Mononuclear cell (primary cell): ENCODE measurements at regions not wholly inside any gene's neighbourhood (a gene's known extent, or its start where the extent isn't known, plus 50 kb on each side); places are given as distances from the start of the nearest gene placed in this dataset.

Experiments
- H3K27me3 ChIP-seq: 2 replicates; pipeline ENCODE4 v1.6.0; 2011; ENCODE audit warnings: low read length, control low read depth; ENCODE audit not compliant: insufficient read depth
- H3K4me1 ChIP-seq: 2 replicates; pipeline ENCODE4 v1.5.1; 2011; ENCODE audit warnings: mild to moderate bottlenecking, low read length, control low read depth; ENCODE audit not compliant: insufficient read depth
- H3K4me3 ChIP-seq: 2 replicates; pipeline ENCODE4 v1.5.1; 2011; ENCODE audit warnings: mild to moderate bottlenecking, low read length, moderate library complexity
- H3K9me3 ChIP-seq: 2 replicates; pipeline ENCODE4 v1.5.1; 2011; ENCODE audit warnings: low read depth, mild to moderate bottlenecking, control low read depth, low read length

- H3K4me1 ChIP-seq: no peaks in the 10 kb centered on the region
- H3K4me3 ChIP-seq: no peak overlapping the region
- H3K9me3 ChIP-seq: no peaks in the 10 kb centered on the region
- H3K27me3 ChIP-seq: no peaks in the 10 kb centered on the region
Observed at GRCh38 chr15:94080989-94081605, 150.3 kb upstream of the MCTP2 start.

GRCh38 chr15:94080416-94080815 is 150.9 kb upstream of the MCTP2 start:
- Histone ChIP-seq H3K4me1 (no peaks in the 10 kb centered on the region), H3K9me3 (no peaks in the 10 kb centered on the region), H3K27me3 (no peaks in the 10 kb centered on the region), H3K4me3 (no peak overlapping the region)

GRCh38 chr15:94079968-94080367 is 151.4 kb upstream of the MCTP2 start:
- Histone ChIP-seq H3K4me1 (no peaks in the 10 kb centered on the region), H3K9me3 (no peaks in the 10 kb centered on the region), H3K27me3 (no peaks in the 10 kb centered on the region), H3K4me3 (no peak overlapping the region)

GRCh38 chr15:94079459-94079858 is 151.9 kb upstream of the MCTP2 start:
- H3K27me3 ChIP-seq: no peaks in the 10 kb centered on the region
- no peaks in the 10 kb centered on the region for H3K9me3 ChIP-seq
- H3K4me3 ChIP-seq: no peak overlapping the region
- no peaks in the 10 kb centered on the region for H3K4me1 ChIP-seq

DNA sequence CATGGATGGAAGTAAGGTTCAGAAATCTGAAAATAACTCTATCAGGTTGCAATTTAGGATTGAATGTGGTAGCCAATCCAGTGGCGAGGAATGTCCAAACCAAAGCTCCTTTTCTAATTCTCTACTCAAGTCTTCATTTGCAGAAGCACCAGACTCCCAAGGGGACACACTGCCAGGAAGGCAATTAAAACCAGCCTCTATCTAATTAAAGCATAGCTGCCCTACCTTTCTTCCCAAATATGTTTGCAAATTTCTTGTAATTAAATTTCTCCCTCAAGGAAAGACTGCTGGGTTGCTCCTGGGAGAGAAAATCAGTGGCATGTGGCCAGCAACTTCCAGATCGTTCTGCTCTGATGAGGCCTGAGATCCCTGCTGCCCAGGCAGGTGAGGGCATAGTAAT is 153.4 kb upstream of the MCTP2 start:
- no peaks in the 10 kb centered on the region for H3K4me1 ChIP-seq
- no peak overlapping the region for H3K4me3 ChIP-seq
- no peaks in the 10 kb centered on the region for H3K27me3 ChIP-seq
- no peaks in the 10 kb centered on the region for H3K9me3 ChIP-seq

GRCh38 chr15:94075349-94075748 is 156.0 kb upstream of the MCTP2 start:
- Histone ChIP-seq H3K27me3 (no peaks in the 10 kb centered on the region), H3K4me1 (no peaks in the 10 kb centered on the region), H3K9me3 (no peaks in the 10 kb centered on the region), H3K4me3 (no peak overlapping the region)

- Histone ChIP-seq H3K9me3 (no peaks in the 10 kb centered on the region), H3K4me1 (no peaks in the 10 kb centered on the region), H3K27me3 (no peaks in the 10 kb centered on the region), H3K4me3 (no peak overlapping the region)
Observed at GRCh38 chr15:94070356-94071295, 160.7 kb upstream of the MCTP2 start.

GRCh38 chr15:94069844-94070243 is 161.5 kb upstream of the MCTP2 start:
- Histone ChIP-seq H3K9me3 (no peaks in the 10 kb centered on the region), H3K27me3 (no peaks in the 10 kb centered on the region), H3K4me3 (no peak overlapping the region), H3K4me1 (no peaks in the 10 kb centered on the region)

GRCh38 chr15:94066811-94067210 is 164.6 kb upstream of the MCTP2 start:
- Histone ChIP-seq H3K9me3 (no peaks in the 10 kb centered on the region), H3K4me3 (no peak overlapping the region), H3K27me3 (no peaks in the 10 kb centered on the region), H3K4me1 (no peaks in the 10 kb centered on the region)

DNA sequence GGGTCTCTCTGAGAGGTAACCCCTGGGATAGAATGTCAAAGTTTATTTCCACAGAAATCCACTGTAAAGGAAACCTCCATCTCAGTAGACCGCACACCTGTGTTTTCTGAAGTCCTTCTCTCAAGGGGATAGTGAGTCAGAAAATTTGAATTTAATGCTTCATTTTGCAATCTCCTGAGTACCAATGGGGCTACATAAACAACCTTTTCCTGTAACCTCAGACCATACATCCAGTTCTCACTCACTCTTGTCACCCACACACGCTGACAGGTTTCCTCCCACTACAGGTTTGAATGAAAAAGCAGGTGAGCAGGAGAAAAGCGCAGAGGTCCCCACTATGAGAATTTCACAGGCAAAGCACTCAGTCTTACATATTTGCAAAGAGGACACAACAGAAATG is 165.3 kb upstream of the MCTP2 start:
- H3K4me1 ChIP-seq: no peaks in the 10 kb centered on the region
- H3K27me3 ChIP-seq: no peaks in the 10 kb centered on the region
- H3K4me3 ChIP-seq: no peak overlapping the region
- no peaks in the 10 kb centered on the region for H3K9me3 ChIP-seq

DNA sequence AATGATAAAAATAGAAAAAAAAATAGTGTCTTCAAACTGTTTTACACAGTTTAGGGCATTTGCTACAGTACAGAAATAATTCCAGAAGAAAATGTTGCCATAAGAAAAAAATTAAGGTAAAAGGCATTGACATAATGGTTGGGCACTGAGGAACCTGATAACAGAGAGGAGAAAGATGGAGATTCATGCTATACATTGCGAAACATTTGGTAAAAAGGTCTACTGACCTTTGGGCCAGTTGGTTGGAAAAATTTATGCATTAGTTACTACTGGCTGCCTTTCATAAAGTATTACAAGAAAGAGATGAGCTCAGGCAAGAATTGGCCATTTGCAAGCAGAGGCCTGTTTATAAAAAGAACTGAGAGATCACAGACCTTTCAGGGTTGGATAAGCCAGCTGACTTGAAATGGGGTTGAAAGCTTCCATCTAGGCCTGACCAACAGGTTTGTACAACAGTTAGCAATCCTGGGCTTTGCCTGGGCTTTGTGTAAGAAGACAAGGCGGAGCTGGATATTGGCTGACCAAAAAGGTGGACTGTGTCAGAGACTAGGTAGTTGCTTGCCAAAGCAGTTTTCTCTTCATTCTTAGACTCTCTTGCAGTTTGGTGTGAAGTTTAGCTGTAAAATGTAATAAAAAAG is 166.6 kb upstream of the MCTP2 start:
- no peaks in the 10 kb centered on the region for H3K9me3 ChIP-seq
- no peaks in the 10 kb centered on the region for H3K27me3 ChIP-seq
- H3K4me3 ChIP-seq: no peak overlapping the region
- H3K4me1 ChIP-seq: peaks cover 5% of the 10 kb centered on the region

DNA sequence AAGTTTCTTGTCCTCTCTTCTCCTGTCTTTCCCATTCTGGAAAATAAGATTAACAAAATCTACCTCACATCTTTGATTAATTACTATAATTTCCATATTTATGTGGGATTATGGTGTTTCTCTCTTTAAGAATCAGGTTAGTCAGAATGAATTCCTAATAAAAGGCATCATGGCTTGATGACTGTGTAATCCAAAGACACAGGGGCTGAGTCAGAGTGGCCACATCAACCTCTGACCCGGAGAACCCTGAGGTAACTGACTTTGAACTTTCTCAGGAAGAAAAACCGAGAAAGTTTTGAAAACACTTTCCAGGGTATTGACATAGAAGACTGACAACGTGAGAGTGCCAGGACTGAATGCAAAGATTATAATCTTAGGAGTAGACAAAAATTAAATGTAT is 170.3 kb upstream of the MCTP2 start:
- Histone ChIP-seq H3K4me1 (peaks cover 17% of the 10 kb centered on the region), H3K4me3 (no peak overlapping the region), H3K27me3 (no peaks in the 10 kb centered on the region), H3K9me3 (no peaks in the 10 kb centered on the region)

DNA sequence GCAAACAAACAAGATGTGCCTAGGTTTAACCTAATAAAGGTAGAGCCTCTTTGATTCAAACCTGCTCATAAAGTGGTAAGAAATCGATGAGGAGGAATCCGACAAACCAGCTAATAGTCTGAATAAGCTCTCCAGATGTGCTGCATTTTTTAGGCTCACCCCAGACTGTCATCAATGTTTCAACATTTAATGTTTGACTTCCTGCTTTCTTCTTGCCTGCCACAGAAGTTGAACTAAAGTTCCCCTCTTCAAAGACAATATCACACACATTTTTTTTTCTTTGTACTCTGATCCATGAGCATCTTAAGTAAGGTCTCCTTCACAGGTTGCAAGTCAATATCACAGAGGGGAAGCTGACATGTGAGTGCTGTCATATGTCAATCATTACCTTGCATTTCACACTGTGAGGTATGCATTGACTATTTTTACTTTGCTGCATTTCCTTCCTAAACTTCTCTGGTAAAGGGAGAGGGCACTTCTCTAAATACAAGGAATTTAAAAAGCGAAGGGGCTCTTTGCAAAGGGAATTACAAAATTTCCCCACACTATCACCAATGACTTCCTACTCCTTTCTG is 172.3 kb upstream of the MCTP2 start:
- H3K9me3 ChIP-seq: no peaks in the 10 kb centered on the region
- no peaks in the 10 kb centered on the region for H3K27me3 ChIP-seq
- H3K4me3 ChIP-seq: no peak overlapping the region
- H3K4me1 ChIP-seq: peaks cover 17% of the 10 kb centered on the region

DNA sequence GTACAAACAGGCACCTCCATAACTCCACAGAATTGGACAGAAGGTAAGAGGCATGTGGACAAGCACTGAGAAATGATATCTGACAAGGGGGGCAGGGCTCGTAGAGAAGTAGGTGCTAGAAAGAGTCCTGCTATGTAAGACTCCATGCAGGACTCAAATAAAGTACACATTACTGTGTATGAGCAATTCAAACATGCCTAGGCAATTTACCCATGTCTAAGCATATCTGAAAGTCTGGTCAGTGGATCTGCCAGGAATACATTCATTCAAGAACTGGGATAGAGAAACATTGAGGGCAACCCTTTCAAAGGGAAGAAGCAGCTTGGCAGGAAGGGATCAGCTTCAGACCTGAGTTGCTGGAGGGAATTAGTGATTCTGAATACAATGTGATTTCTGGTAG is 174.1 kb upstream of the MCTP2 start:
- Histone ChIP-seq H3K27me3 (no peaks in the 10 kb centered on the region), H3K4me1 (peaks cover 17% of the 10 kb centered on the region), H3K9me3 (no peaks in the 10 kb centered on the region), H3K4me3 (no peak overlapping the region)

DNA sequence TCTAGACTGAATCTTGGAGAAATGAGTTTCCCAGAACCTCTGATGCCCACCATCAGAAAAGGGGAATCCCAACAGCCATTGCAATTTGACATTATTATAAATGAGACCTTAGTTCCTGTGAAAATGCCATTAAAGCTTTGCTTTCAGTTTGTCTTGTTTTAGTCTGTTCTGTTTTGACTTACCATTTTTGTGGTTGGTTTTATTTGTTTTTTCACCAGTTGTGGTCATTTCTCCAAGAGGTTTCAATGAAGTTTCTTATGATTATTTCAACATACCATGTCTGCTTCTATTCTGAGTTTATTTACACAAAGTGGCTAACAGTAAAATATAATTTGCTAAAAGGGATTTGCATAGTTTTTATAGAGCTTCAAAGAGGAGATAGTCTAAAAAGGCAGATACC is 175.0 kb upstream of the MCTP2 start:
- Histone ChIP-seq H3K4me3 (no peak overlapping the region), H3K9me3 (no peaks in the 10 kb centered on the region), H3K27me3 (no peaks in the 10 kb centered on the region)

More for the DNA sequence above, 175.0 kb upstream of the MCTP2 start:
- peaks cover 17% of the 10 kb centered on the region for H3K4me1 ChIP-seq
